VCaP (cell line): ENCODE measurements at regions not wholly inside any gene's neighbourhood (a gene's known extent, or its start where the extent isn't known, plus 50 kb on each side); places are given as distances from the start of the nearest gene placed in this dataset.
"Not testable (repeated sequence)": the region's sequence is repeated elsewhere in the genome, so short reads cannot be mapped to it uniquely, and the experiment has no call there.

Experiments
- H3K27ac ChIP-seq: fragments of 450-650 bp; 2 replicates; pipeline ENCODE4 v1.5.1; 2017
- TF ChIP-seq, protein P1 (sequence below): fragments of 450-650 bp; conservative IDR thresholded peaks from 2 replicates; pipeline ENCODE4 v1.5.1; 2017; ENCODE audit warnings: mild to moderate bottlenecking, moderate library complexity

DNA sequence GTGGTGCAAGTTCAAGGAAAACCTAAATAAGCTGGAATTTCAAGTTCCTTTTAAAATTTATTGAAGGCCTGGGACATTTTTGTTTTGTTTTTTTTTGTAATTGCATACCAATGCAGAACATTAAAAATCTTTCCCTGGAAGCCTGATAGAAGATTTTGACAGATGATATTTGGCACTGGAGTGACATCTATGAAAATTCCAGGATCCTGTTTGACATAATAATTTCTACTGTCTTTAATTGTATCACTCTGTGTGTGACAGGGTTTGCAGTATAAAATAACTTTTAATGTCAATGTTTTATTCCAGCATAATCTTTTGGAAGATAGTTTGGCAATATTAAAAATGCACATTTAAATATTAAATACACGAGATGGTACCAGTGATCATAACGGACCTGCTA lies 514.2 kb upstream of the ACO1 start:
- H3K27ac ChIP-seq = no peak overlapping the region
- TF ChIP-seq, protein P1, sequence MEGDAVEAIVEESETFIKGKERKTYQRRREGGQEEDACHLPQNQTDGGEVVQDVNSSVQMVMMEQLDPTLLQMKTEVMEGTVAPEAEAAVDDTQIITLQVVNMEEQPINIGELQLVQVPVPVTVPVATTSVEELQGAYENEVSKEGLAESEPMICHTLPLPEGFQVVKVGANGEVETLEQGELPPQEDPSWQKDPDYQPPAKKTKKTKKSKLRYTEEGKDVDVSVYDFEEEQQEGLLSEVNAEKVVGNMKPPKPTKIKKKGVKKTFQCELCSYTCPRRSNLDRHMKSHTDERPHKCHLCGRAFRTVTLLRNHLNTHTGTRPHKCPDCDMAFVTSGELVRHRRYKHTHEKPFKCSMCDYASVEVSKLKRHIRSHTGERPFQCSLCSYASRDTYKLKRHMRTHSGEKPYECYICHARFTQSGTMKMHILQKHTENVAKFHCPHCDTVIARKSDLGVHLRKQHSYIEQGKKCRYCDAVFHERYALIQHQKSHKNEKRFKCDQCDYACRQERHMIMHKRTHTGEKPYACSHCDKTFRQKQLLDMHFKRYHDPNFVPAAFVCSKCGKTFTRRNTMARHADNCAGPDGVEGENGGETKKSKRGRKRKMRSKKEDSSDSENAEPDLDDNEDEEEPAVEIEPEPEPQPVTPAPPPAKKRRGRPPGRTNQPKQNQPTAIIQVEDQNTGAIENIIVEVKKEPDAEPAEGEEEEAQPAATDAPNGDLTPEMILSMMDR = no peak

DNA sequence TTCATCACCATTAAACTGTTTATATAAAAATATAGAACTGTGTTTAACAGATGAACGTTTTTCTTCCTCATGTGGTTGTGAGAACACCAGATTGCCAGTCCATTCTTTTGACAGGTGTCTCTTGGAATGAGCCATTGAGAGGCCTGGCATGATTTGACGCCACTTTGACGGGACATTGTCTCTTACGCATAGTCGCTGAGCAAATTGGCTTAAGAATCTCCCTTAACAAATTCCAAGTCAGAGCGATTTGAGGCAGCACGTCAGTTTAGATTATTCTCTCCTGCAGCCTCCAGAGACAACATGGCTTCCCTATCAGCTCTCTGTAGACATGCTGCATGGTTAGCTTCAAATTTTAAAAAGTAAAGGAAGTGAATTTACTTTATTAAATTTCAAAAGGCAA lies 510.7 kb upstream of the ACO1 start:
- TF ChIP-seq, protein P1 = no peak
- H3K27ac ChIP-seq = no peak overlapping the region

- H3K27ac ChIP-seq = no peak overlapping the region
- TF ChIP-seq, protein P1 = no peak
Measured at GRCh38 chr9:31894008-31894407, 490.4 kb upstream of the ACO1 start.

DNA sequence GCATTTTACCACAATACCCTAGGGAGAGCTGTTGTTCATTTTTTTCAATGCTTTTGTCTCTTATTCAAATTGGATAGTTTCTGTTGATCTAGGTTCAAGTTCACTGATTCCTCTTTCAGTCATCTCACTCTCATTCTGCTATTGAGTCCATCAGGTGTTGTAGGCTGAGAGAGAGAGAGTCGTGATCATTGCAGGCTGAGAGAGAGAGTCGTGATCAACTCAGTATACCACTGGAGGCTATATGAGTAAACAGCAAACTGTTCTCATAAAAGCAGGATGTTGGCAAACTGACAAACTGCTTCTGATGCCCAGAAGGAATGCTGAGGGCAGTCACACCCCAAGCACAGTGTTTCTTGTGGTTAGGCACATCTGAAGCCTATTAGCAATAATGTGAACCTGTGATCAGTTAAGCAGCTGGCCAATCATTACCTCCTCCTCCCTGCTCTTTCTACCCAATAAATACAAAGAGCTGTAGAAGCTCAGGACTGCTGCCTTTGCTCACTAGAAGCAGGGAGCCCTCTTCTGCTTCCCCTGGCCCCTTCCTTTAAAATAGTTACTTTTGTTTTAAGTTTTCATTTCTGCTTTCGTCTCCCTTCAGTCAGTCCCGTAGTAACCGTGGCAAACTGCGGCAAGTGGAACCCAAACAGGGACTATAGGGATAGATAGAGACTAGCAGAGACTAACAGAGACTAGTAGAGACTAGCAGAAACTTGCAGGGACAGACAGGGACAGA lies 476.1 kb upstream of the ACO1 start:
- H3K27ac ChIP-seq = no peak overlapping the region
- TF ChIP-seq, protein P1 = no peak

- TF ChIP-seq, protein P1 = no peak
Measured at GRCh38 chr9:31908891-31909480, 475.5 kb upstream of the ACO1 start.

GRCh38 chr9:31912636-31913035 lies 471.8 kb upstream of the ACO1 start:
- H3K27ac ChIP-seq = no peak overlapping the region
- TF ChIP-seq, protein P1 = no peak

More at GRCh38 chr9:31908891-31909480, 475.5 kb upstream of the ACO1 start:
- H3K27ac ChIP-seq = no peak overlapping the region

GRCh38 chr9:31916591-31917241 lies 467.7 kb upstream of the ACO1 start:
- TF ChIP-seq, protein P1 = peak; percentile 82
- H3K27ac ChIP-seq = no peak overlapping the region

GRCh38 chr9:31937737-31938136 lies 446.7 kb upstream of the ACO1 start:
- H3K27ac ChIP-seq = not testable (repeated sequence)
